ENCODE measurements at regions not wholly inside any gene's neighbourhood (a gene's known extent, or its start where the extent isn't known, plus 50 kb on each side); places are given as distances from the start of the nearest gene placed in this dataset.

- TF ChIP-seq CTCF (IDR thresholded peaks at IDR 0.05; ENCODE audit: low read depth, low read length), result no peak
- H3K4me3 ChIP-seq (ENCODE audit: low read depth, low read length), result no peak overlapping the region
Measured at GRCh38 chr3:24046214-24046613, 101.1 kb downstream of the NR1D2 start.

GRCh38 chr3:24047513-24047912 is 102.4 kb downstream of the NR1D2 start:
- TF ChIP-seq CTCF (IDR thresholded peaks at IDR 0.05; ENCODE audit: low read depth, low read length), result no peak
- H3K4me3 ChIP-seq (ENCODE audit: low read depth, low read length), result no peak overlapping the region

- no peak for TF ChIP-seq CTCF (IDR thresholded peaks at IDR 0.05; ENCODE audit: low read depth, low read length)
- no peak overlapping the region for H3K4me3 ChIP-seq (ENCODE audit: low read depth, low read length)
Measured at GRCh38 chr3:24048843-24049242, 103.8 kb downstream of the NR1D2 start.

GRCh38 chr3:24052446-24052845 is 107.4 kb downstream of the NR1D2 start:
- no peak overlapping the region for H3K4me3 ChIP-seq (ENCODE audit: low read depth, low read length)
- no peak for TF ChIP-seq CTCF (IDR thresholded peaks at IDR 0.05; ENCODE audit: low read depth, low read length)

GRCh38 chr3:24058940-24059705 is 114.0 kb downstream of the NR1D2 start:
- TF ChIP-seq CTCF (IDR thresholded peaks at IDR 0.05; ENCODE audit: low read depth, low read length), result no peak

GRCh38 chr3:24060055-24060454 is 115.0 kb downstream of the NR1D2 start:
- TF ChIP-seq CTCF (IDR thresholded peaks at IDR 0.05; ENCODE audit: low read depth, low read length), result no peak
- H3K4me3 ChIP-seq (ENCODE audit: low read depth, low read length), result no peak overlapping the region

More at GRCh38 chr3:24058940-24059705, 114.0 kb downstream of the NR1D2 start:
- H3K4me3 ChIP-seq (ENCODE audit: low read depth, low read length), result no peak overlapping the region

- no peak overlapping the region for H3K4me3 ChIP-seq (ENCODE audit: low read depth, low read length)
- TF ChIP-seq CTCF (IDR thresholded peaks at IDR 0.05; ENCODE audit: low read depth, low read length), result no peak
Measured at GRCh38 chr3:24062916-24063315, 117.8 kb downstream of the NR1D2 start.

Data from WI38 (cell line).